Tibial nerve (tissue), 4 donors: ENCODE measurements at regions not wholly inside any gene's neighbourhood (a gene's known extent, or its start where the extent isn't known, plus 50 kb on each side); places are given as distances from the start of the nearest gene placed in this dataset.

ENCODE experiments used
- CTCF ChIP-seq, 5 experiments: fragments of 200-600 bp in 3 of 5; fragments of 450-650 bp in 2 of 5; sonication (generic) in 3 of 5; IDR thresholded peaks; one replicate each; pipeline ENCODE4 v1.5.1; 2016 to 2019; ENCODE audit warnings: antibody characterized with exemption in 5 of 5, mild to moderate bottlenecking in 3 of 5, moderate library complexity in 2 of 5
- EP300 ChIP-seq, 2 donors: sonication (generic); formaldehyde crosslinking; IDR thresholded peaks; one replicate each; pipeline ENCODE4 v1.6.1; 2017; ENCODE audit warnings: antibody characterized with exemption in 2 of 2, mild to moderate bottlenecking in 1 of 2
- POLR2A ChIP-seq, 2 donors: fragments of 450-650 bp; IDR thresholded peaks; one replicate each; pipeline ENCODE4 v1.6.1; 2017; ENCODE audit warnings: antibody characterized with exemption in 2 of 2, mild to moderate bottlenecking in 2 of 2, moderate library complexity in 2 of 2

GRCh38 chr9:89792189-89793123 lies 187.6 kb downstream of the GADD45G start:
- TF ChIP-seq POLR2A (IDR thresholded peaks at IDR 0.05), result no peak
- TF ChIP-seq CTCF (IDR thresholded peaks at IDR 0.05), result no peak
- no peak for TF ChIP-seq EP300 (IDR thresholded peaks at IDR 0.05)
